K562 (cell line): ENCODE measurements at regions not wholly inside any gene's neighbourhood (a gene's known extent, or its start where the extent isn't known, plus 50 kb on each side); places are given as distances from the start of the nearest gene placed in this dataset.

Experiments
- NFE2 ChIP-seq: IDR thresholded peaks from 2 replicates; pipeline ENCODE4 v1.6.1; 2014; ENCODE audit warnings: antibody characterized with exemption, low read depth
- POLR2A ChIP-seq: fragments of 450-650 bp; conservative IDR thresholded peaks from 2 replicates; pipeline ENCODE4 v1.6.1; 2016
- XRCC5 ChIP-seq: fragments of 200-400 bp; formaldehyde crosslinking; IDR thresholded peaks from 2 replicates; pipeline ENCODE4 v1.6.1; 2017; ENCODE audit warnings: low read depth, mild to moderate bottlenecking, low read length
- TF ChIP-seq, protein P1 (sequence below), 2 experiments: fragments of 450-650 bp; formaldehyde crosslinking in 1 of 2; IDR thresholded peaks; 2 replicates each; pipeline versions ENCODE4 v1.4.0 to v1.6.1; 2014 to 2020; ENCODE audit warnings: mild to moderate bottlenecking in 2 of 2, borderline replicate concordance in 1 of 2, low read depth in 1 of 2

DNA sequence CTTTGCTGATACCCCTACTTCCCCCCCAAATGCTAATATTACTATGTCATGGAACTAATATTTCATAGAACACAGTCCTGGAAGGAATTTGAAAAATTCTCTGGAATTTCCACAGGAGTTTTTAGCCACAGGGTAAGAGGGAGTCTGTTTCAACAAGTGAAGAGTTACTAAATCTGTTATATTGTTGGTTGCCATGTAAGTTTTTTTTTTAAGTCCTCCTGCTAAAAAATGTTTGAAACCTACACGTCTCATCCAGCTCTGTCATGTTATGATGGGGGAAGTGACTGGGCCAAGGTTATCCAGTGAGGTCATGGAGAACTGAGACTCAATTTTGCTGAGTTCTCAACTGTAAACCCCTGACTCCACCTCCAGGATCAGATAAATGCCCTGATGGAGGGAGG is 60.8 kb upstream of the USP24 start:
- TF ChIP-seq NFE2 (peak; percentile 68), POLR2A (no peak), XRCC5 (no peak)
- TF ChIP-seq, protein P1, sequence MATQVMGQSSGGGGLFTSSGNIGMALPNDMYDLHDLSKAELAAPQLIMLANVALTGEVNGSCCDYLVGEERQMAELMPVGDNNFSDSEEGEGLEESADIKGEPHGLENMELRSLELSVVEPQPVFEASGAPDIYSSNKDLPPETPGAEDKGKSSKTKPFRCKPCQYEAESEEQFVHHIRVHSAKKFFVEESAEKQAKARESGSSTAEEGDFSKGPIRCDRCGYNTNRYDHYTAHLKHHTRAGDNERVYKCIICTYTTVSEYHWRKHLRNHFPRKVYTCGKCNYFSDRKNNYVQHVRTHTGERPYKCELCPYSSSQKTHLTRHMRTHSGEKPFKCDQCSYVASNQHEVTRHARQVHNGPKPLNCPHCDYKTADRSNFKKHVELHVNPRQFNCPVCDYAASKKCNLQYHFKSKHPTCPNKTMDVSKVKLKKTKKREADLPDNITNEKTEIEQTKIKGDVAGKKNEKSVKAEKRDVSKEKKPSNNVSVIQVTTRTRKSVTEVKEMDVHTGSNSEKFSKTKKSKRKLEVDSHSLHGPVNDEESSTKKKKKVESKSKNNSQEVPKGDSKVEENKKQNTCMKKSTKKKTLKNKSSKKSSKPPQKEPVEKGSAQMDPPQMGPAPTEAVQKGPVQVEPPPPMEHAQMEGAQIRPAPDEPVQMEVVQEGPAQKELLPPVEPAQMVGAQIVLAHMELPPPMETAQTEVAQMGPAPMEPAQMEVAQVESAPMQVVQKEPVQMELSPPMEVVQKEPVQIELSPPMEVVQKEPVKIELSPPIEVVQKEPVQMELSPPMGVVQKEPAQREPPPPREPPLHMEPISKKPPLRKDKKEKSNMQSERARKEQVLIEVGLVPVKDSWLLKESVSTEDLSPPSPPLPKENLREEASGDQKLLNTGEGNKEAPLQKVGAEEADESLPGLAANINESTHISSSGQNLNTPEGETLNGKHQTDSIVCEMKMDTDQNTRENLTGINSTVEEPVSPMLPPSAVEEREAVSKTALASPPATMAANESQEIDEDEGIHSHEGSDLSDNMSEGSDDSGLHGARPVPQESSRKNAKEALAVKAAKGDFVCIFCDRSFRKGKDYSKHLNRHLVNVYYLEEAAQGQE (IDR thresholded peaks at IDR 0.05; ENCODE audit: borderline replicate concordance): peak; percentile 14; the same call in 1 of the 2 replicates
- TF ChIP-seq, protein P1 (CRISPR knock-in tag; IDR thresholded peaks at IDR 0.05; ENCODE audit: low read depth): no peak
